ENCODE measurements at regions not wholly inside any gene's neighbourhood (a gene's known extent, or its start where the extent isn't known, plus 50 kb on each side); places are given as distances from the start of the nearest gene placed in this dataset.

DNA sequence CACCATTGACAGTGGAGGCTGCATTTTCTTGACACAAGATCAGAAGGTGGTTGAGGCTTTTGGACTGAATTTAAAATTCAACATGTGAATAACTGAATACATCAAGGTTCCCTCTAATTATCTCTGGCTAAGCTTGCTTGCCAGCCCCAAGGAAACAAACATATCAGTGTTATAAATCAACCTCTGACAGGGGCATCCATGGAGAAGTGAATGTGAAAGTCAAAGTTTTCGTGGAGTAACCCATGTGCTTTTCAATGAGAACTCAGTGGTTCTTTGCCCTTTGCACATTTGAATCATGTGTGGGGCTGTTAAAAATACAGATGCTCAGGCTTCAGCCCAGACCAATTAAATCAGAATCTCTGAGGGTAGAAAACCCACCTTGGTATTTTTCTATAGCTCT lies 128.9 kb downstream of the LRRC70 start:
- ChIA-PET CTCF (interaction anchor here (0.6 kb wide), 1 partner anchor 18 kb away, joined by 3 read pairs; no protein-coding TSS in a partner anchor), POLR2A (no interaction called here)
- TF ChIP-seq, protein P1, sequence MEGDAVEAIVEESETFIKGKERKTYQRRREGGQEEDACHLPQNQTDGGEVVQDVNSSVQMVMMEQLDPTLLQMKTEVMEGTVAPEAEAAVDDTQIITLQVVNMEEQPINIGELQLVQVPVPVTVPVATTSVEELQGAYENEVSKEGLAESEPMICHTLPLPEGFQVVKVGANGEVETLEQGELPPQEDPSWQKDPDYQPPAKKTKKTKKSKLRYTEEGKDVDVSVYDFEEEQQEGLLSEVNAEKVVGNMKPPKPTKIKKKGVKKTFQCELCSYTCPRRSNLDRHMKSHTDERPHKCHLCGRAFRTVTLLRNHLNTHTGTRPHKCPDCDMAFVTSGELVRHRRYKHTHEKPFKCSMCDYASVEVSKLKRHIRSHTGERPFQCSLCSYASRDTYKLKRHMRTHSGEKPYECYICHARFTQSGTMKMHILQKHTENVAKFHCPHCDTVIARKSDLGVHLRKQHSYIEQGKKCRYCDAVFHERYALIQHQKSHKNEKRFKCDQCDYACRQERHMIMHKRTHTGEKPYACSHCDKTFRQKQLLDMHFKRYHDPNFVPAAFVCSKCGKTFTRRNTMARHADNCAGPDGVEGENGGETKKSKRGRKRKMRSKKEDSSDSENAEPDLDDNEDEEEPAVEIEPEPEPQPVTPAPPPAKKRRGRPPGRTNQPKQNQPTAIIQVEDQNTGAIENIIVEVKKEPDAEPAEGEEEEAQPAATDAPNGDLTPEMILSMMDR (IDR thresholded peaks at IDR 0.05; ENCODE audit: control extremely low read depth, extremely low read depth, low read depth, missing control alignments) = no peak
- DNase-seq (ENCODE audit: extremely low spot score) = no peak

- POLR2A ChIA-PET = no interaction called here
- DNase-seq (ENCODE audit: extremely low spot score) = no peak
- CTCF ChIA-PET = interaction anchor here (0.6 kb wide), 1 partner anchor 17 kb away, joined by 3 read pairs; no protein-coding TSS in a partner anchor
- TF ChIP-seq, protein P1 (IDR thresholded peaks at IDR 0.05; ENCODE audit: control extremely low read depth, extremely low read depth, low read depth, missing control alignments) = no peak
These were observed 128.5 kb downstream of the LRRC70 start for GRCh38 chr5:62707131-62707530.

DNA sequence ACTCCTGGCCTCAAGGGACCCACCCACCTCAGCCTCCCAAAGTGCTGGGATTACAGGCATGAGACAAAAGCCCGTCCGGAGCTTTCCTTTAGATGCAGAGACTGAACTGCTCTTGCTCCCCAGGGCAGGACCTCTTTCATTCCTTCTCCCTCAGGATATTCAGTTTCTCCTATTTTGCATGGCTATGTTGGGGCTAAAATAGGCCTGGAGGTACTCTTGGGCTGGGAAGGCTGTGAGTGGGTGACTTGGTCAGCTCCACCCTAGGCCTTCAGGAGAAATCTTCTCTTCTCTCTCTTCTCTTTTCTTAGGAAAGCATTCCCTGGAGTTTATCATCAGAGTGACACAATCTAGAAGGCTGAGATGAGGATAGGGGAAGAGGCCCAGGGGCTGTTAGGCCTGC lies 126.4 kb downstream of the LRRC70 start:
- POLR2A ChIA-PET = no interaction called here
- TF ChIP-seq, protein P1 (IDR thresholded peaks at IDR 0.05; ENCODE audit: control extremely low read depth, extremely low read depth, low read depth, missing control alignments) = no peak
- CTCF ChIA-PET = interaction anchor here (1.2 to 1.5 kb wide), 2 partner anchors 9 to 22 kb away, joined by 3 to 4 read pairs; no protein-coding TSS in a partner anchor
- no peak for DNase-seq (ENCODE audit: extremely low spot score)

DNA sequence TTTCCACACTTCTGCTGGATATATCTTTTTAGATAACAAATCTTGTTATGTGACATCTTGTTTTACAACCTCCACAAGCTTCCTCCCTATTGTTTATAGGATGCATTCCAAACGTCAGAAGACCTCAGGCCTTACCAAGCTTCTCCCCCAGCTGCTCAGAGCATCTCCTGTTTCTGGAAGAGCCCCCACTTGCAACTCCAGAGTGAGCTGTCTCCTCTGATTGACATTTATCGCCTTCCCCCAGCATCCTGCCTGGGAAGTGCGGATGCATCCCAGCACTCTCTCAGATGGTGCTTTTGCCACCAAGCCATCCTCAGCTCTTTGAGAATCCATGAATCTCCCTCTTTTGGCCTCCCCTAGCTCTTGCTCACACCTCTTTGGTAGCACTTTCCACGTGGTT lies 123.5 kb downstream of the LRRC70 start:
- TF ChIP-seq, protein P1 (IDR thresholded peaks at IDR 0.05; ENCODE audit: control extremely low read depth, extremely low read depth, low read depth, missing control alignments) = no peak
- POLR2A ChIA-PET = no interaction called here
- CTCF ChIA-PET = interaction anchor here (2.4 kb wide), 1 partner anchor 18 kb away, joined by 10 read pairs; no protein-coding TSS in a partner anchor
- DNase-seq (ENCODE audit: extremely low spot score) = no peak

DNA sequence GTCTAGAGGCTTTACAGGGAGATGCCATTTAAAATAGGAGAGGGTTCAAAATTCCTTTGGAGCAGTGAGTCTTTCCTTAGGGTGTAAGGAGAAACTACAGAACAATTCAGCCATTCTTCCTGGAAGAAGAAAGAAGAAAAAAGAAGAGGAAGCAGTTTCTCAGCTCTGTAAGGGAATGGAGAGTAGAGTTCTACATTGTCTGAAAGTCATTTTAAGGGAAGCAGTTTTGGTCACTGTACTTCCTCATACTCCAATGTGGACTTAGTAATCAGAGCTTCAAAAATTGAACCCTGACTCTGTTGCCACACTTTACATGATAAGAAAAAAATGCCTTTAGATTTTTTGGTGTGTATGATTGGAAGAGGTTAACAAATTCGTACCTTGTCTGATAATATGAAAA lies 122.4 kb downstream of the LRRC70 start:
- CTCF ChIA-PET = no interaction called here
- TF ChIP-seq, protein P1 (IDR thresholded peaks at IDR 0.05; ENCODE audit: control extremely low read depth, extremely low read depth, low read depth, missing control alignments) = no peak
- no peak for DNase-seq (ENCODE audit: extremely low spot score)
- POLR2A ChIA-PET = no interaction called here

GRCh38 chr5:62698756-62699155 lies 120.1 kb downstream of the LRRC70 start:
- DNase-seq (ENCODE audit: extremely low spot score) = no peak
- ChIA-PET POLR2A (no interaction called here), CTCF (interaction anchor here (1.1 kb wide), 1 partner anchor 21 kb away, joined by 4 read pairs; no protein-coding TSS in a partner anchor)
- TF ChIP-seq, protein P1 (IDR thresholded peaks at IDR 0.05; ENCODE audit: control extremely low read depth, extremely low read depth, low read depth, missing control alignments) = no peak
